Neural crest cell (in vitro differentiated cells): ENCODE measurements at regions not wholly inside any gene's neighbourhood (a gene's known extent, or its start where the extent isn't known, plus 50 kb on each side); places are given as distances from the start of the nearest gene placed in this dataset.

ENCODE experiments used
- DNase-seq: peaks from one replicate; pipeline ENCODE4 v3.0.0; 2021; ENCODE audit warnings: low read depth, mixed read lengths, low spot score
- H3K27ac Mint-ChIP-seq: one replicate; pipeline ENCODE4 v1.8.0; 2021; ENCODE audit warnings: mild to moderate bottlenecking, mixed read lengths; ENCODE audit not compliant: unreplicated experiment
- H3K27me3 Mint-ChIP-seq: 2 replicates; pipeline ENCODE4 v1.8.0; 2021; ENCODE audit warnings: low read depth, mild to moderate bottlenecking, mixed read lengths
- H3K36me3 Mint-ChIP-seq: 2 replicates; pipeline ENCODE4 v1.8.0; 2021; ENCODE audit warnings: low read depth, mild to moderate bottlenecking, mixed read lengths
- H3K4me1 Mint-ChIP-seq: 2 replicates; pipeline ENCODE4 v1.8.0; 2021; ENCODE audit warnings: mixed read lengths
- H3K4me3 Mint-ChIP-seq: one replicate; pipeline ENCODE4 v1.8.0; 2021; ENCODE audit warnings: mild to moderate bottlenecking, mixed read lengths
- H3K9me3 Mint-ChIP-seq: 2 replicates; pipeline ENCODE4 v1.8.0; 2021; ENCODE audit warnings: mixed read lengths
- TF ChIP-seq, protein P1 (sequence below): fragments of 200-600 bp; sonication (generic); conservative IDR thresholded peaks from 2 replicates; pipeline ENCODE4 v1.5.0; 2021; ENCODE audit warnings: antibody characterized with exemption, mild to moderate bottlenecking

DNA sequence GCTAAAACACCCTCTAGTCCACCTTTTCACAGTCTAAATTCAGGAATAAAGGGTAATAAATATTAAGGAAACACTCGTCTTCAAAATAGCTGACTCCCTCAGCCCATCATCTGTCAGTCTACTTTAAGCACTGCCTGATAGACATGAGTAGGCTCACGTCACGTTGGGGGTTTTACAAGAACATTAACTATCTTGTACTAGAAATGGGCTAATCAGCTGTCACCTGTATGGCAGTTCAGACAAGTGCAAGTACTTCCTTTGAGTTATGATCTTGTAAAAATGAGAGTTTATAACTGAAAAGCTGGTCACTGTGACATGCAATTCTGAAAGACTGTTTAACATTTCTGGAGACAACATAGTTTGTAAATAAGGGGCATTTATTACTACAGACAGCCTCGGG is 936.7 kb upstream of the CTNND2 start:
- Mint-ChIP-seq H3K9me3 (no peaks in the 10 kb centered on the region), H3K4me3 (no peak overlapping the region), H3K36me3 (no peaks in the 10 kb centered on the region), H3K27ac (no peak overlapping the region), H3K27me3 (no peaks in the 10 kb centered on the region), H3K4me1 (no peaks in the 10 kb centered on the region)
- no peak for DNase-seq
- TF ChIP-seq, protein P1, sequence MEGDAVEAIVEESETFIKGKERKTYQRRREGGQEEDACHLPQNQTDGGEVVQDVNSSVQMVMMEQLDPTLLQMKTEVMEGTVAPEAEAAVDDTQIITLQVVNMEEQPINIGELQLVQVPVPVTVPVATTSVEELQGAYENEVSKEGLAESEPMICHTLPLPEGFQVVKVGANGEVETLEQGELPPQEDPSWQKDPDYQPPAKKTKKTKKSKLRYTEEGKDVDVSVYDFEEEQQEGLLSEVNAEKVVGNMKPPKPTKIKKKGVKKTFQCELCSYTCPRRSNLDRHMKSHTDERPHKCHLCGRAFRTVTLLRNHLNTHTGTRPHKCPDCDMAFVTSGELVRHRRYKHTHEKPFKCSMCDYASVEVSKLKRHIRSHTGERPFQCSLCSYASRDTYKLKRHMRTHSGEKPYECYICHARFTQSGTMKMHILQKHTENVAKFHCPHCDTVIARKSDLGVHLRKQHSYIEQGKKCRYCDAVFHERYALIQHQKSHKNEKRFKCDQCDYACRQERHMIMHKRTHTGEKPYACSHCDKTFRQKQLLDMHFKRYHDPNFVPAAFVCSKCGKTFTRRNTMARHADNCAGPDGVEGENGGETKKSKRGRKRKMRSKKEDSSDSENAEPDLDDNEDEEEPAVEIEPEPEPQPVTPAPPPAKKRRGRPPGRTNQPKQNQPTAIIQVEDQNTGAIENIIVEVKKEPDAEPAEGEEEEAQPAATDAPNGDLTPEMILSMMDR = no peak

DNA sequence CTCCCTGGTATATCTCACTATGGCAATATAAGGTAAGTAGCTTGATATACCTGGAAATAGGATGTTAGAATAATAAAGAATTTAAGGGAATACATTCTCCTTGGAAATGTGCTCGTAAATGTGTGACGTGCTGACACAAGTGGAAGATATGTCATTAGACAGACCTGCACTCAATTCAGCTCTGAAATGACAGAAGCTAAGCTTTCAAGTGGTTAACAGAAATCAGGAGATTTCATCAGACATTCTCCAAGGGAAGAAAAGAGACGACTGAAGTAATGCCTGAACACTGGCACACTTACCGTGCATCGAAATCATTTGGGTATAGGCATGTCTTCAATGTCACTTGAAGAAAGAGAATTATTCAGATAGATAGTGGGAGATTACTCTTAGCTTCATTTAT is 933.3 kb upstream of the CTNND2 start:
- DNase-seq = no peak
- Mint-ChIP-seq H3K9me3 (no peaks in the 10 kb centered on the region), H3K4me3 (no peak overlapping the region)

DNA sequence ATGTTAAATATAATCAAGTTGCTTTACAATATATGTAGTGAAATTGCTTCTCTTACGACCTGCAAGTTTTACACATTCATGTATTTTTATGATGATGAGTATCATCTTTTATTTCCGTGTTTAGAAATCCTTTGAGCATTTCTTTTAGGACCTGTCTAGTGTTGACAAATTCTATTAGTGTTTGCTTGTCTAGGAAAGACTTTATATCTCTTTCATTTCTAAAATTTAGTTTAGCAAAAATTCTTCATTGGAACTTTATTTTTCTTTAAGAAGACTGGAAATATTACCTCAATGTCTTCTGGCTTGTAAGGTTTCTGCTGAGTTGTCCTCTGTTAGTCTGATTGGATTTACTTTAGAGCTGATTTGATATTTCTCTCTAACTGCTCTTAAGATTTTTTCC is 920.9 kb upstream of the CTNND2 start:
- TF ChIP-seq, protein P1 = no peak
- no peaks in the 10 kb centered on the region for H3K27me3 Mint-ChIP-seq
- H3K36me3 Mint-ChIP-seq = no peaks in the 10 kb centered on the region
- H3K4me1 Mint-ChIP-seq = no peaks in the 10 kb centered on the region
- H3K4me3 Mint-ChIP-seq = no peak overlapping the region
- peaks cover 16% of the 10 kb centered on the region for H3K9me3 Mint-ChIP-seq
- H3K27ac Mint-ChIP-seq = no peak overlapping the region
- no peak for DNase-seq

More for the DNA sequence above, 933.3 kb upstream of the CTNND2 start:
- TF ChIP-seq, protein P1 = no peak
- Mint-ChIP-seq H3K27me3 (no peaks in the 10 kb centered on the region), H3K4me1 (no peaks in the 10 kb centered on the region), H3K36me3 (no peaks in the 10 kb centered on the region), H3K27ac (no peak overlapping the region)

DNA sequence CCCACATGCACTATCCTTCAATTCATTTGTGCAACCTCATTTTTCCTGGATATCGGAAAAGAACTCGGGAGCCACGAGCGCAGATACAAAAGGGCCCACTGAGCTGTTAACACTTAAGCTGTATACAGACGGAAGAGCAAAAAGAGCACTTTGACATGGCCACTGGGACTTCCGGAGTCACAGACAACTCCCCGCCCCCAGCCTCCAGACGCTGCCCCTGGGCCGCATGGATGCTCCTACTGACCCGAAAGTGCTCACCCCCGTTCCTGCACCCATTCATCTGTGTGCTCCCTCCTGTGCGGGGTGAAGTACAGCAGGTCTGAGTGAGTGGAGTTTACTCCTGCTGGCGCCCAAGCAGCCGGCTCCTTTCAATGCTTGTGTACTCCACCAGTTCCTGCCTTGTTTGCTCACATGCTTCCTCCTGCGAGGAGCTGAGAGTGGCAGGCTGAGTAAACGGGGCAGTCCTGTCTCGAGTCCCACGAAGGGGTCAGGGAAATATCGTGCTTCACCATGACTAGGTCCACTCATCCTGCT is 901.0 kb upstream of the CTNND2 start:
- no peaks in the 10 kb centered on the region for H3K36me3 Mint-ChIP-seq

DNA sequence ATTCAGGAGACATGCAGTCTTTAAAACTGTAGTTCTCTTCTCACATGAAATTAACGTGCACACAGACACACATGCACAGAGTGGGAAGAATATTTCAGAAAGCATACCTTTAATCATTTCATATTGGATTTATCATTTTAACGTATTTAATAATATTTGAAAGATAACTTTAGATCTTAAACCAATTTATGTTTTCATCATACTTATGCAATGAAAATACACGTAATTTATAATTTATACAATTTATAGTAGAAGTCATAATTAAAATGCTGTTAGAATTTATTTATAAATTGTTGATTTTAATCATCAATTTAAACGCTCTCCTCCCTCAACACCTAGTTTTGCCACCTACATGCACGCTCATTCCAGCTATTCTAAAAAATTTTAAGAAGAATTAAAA is 894.9 kb upstream of the CTNND2 start:
- TF ChIP-seq, protein P1 = no peak
- no peak overlapping the region for H3K27ac Mint-ChIP-seq
- H3K4me3 Mint-ChIP-seq = no peak overlapping the region

More for the DNA sequence above, 901.0 kb upstream of the CTNND2 start:
- Mint-ChIP-seq H3K27ac (no peak overlapping the region), H3K4me3 (no peak overlapping the region), H3K4me1 (no peaks in the 10 kb centered on the region), H3K27me3 (no peaks in the 10 kb centered on the region), H3K9me3 (no peaks in the 10 kb centered on the region)
- TF ChIP-seq, protein P1 = no peak
- no peak for DNase-seq

DNA sequence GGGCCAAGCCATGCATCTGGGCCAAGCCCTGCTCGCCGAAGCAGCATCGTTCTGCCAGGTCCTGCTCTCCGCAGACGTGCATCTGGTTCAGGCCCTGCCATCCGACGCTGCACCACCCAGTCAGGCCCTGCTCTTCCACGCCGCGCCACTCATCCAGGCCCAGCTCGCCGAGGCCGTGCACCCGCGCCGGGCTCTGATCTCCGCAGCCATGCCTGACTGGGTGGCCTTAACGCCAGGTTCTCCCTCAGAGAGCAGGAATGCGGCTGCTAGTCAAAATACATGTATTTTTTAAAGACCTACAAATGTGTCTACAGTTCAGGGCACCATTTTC is 891.1 kb upstream of the CTNND2 start:
- Mint-ChIP-seq H3K27ac (no peak overlapping the region), H3K36me3 (peaks cover 2% of the 10 kb centered on the region), H3K27me3 (no peaks in the 10 kb centered on the region), H3K4me3 (no peak overlapping the region), H3K4me1 (no peaks in the 10 kb centered on the region), H3K9me3 (no peaks in the 10 kb centered on the region)
- TF ChIP-seq, protein P1 = no peak
- DNase-seq = no peak

More for the DNA sequence above, 894.9 kb upstream of the CTNND2 start:
- Mint-ChIP-seq H3K9me3 (no peaks in the 10 kb centered on the region), H3K4me1 (no peaks in the 10 kb centered on the region), H3K36me3 (no peaks in the 10 kb centered on the region), H3K27me3 (no peaks in the 10 kb centered on the region)
- DNase-seq = no peak
